GM21447 (cell line): ENCODE measurements at regions not wholly inside any gene's neighbourhood (a gene's known extent, or its start where the extent isn't known, plus 50 kb on each side); places are given as distances from the start of the nearest gene placed in this dataset.

Source experiments
- ATAC-seq: cut with Tn5 transposase; IDR thresholded peaks from one replicate; pipeline ENCODE4 v1.9.1; 2021; ENCODE audit not compliant: unreplicated experiment

DNA sequence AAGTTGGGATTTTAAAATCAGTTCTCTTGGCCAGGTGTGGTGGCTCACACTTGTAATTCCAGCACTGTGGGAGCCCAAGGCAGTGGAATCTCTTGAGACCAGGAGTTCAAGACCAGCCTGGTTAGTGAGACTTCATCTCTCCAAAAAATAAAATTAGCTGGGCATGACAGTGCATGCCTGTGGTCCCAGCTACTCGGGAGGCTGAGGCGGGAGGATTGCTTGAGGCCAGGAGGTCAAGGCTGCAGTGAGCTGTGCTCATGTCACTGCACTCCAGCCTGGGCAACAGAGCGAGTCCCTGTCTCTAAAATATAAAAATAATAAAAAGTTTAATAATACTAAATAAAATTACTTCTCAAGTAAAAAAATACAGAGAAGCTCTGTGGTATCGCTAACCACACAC lies 77.5 kb downstream of the FOXA2 start:
- no peak for ATAC-seq

DNA sequence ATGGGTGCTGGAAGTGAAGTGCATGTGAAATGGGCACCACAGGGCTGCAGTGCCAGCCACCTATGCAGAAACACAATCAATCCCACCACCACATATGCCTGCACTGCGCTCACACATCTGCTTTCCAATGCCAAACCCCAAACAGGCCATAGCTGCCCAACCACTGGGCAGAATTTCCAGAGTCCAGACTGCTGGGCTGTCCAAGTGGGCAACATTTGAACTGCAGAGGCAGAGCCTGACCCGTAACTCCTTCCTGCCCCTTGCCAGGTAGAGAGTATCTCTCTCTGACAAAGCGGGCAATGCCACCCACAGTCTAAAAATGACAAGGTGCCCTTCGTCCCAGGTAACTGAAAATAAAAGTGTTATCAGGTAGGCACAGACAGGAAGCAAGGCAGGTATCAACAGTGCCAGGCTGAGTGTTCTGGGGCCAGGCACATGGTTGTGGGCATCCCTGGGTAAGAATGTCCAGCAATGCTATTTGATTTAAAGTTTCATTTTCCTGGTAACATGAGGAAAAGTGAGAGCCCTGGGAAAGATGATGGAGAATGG lies 79.5 kb downstream of the FOXA2 start:
- no peak for ATAC-seq

DNA sequence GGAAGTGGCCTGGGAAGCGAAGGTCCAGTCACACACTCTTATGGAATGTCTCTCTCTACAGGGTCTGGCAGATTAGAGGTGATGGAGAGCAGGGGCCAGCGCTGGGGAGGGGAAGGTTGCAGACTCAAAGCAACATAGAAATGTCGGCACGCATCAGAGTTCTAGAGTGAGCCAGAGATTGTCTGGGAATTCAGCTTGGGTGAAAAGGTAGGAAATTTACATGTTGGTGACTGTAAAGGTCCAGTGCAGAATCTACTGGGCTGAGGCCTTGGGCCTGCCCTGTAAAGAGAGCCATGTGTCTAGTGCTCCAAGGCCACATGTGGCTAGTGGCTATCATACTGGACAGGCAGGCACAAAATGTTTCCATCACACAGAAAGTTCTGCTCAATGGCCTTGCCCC lies 80.8 kb downstream of the FOXA2 start:
- no peak for ATAC-seq

DNA sequence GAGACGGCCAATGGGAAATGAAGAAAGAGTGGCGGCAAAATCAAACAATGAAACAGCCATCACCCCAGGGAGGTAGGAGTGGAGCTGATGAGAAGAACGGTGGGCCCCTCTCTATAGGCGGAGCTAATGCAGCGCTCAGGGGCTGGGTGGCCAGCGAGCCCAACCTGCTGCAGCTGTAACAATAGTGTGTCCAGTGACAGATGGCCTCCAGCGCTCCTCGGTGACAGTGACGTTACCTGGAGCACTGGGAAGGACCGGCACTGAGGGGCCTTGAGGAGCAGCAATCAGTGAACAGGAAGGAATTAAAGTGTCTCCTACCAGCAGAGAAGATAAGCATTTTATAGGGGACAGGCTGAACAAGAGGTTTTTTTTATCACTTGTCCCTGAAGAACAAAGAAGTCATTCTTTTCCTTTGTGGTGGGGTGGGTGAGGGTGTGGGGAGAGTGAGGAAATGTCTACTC lies 81.6 kb downstream of the FOXA2 start:
- ATAC-seq = no peak

DNA sequence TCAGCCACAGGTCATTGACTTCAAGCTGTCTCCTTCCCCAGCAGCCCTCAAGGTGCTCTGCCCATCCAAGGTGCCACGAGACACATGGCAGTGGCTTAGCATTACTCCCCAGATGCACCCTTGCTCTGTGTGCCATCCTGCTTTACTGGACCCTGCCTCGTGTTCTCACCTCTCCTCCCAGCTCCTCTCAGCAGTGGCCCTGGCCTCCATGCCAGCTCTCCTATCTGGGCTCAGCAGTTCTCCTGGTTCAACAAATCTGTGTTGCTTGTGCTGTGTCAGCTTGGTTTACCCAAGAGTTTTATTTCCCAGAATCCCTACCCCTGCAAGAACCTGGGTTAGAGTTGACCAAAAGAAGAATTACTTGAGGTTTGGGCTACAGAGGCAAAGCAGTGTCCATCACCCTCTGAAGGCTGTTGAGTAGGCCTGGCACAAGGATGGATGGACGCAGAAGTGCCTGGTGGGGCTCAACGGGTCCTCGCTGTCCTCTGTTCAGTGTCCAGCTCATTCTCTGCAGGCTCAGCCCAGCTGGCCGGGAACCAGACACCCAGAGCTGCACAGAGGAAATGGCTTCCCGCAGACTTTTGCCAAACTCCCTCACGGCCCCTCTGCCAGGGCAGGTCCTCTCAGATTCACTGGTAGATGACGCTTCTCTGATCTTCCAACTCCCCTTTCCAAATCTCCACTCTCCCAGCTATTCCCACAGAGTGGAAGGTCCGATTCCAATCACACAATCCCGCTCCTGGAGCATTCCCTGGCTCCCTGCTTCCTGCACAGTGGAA lies 82.6 kb downstream of the FOXA2 start:
- ATAC-seq = no peak

DNA sequence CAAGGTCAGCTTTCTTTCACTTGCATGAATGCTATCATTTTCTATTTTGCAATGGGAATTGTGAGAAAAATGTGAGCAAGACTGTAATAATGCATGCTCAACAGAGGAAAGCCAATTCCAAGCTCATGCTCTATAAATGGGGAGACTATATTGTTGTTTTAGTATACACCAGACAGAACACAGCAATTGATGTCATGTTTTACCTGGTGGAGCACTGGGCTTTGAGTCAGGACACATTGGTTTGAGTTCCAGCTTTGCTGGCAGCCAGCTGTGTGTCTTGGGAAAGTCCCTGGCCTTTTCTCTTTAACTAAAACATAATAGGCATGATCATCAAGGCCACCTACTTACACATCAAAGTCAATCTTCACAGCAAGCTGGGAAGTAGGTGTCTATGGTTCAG lies 83.3 kb downstream of the FOXA2 start:
- no peak for ATAC-seq

DNA sequence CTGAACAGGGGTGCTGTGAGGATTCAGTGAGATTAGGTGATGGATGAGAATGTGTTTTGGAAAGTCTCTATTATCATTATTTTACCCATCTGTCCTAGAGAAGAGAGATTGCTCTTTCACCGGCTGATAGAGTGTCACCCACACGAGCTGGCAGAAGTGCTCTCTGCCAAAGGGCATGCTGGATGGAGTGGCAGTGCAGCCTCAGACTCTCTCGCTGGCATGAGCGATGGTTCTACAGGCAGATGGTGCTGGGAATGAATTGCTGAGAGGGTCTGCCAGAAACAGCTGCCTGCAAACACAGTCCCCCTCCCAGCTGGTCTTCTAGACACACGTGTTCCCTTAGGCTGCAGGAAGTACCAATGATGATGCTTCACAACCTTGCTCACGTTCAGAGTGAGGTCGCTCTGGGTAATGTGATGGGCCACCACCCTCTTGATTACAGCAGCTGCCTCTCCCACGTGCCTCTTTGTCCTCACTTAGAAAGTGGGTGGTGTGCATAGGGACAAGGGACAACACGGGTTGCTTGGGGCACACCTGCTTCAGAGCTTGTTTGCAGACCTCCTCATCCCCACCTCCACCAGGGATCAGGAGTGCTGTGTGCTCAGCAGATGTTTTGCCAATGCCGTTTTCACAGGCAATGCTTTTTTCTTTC lies 84.7 kb downstream of the FOXA2 start:
- ATAC-seq = no peak

DNA sequence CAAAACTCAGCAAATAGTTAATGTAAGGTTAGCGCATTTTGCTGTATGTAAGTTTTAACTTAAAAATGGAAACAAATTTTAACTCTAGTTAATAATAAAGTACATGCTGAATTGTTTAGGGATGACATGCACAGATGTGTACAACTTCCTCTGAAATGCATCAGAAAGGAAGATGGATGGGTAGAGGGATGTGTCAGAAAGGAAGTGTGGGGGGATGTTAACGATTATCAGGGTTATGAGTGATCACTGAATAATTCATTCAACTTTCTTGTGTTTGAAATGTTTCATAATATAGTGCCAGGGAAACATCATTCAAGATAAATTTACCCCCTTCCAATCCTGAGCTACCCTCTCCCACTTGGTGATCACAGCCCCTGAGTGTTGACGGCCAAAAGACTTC lies 87.6 kb downstream of the FOXA2 start:
- no peak for ATAC-seq

DNA sequence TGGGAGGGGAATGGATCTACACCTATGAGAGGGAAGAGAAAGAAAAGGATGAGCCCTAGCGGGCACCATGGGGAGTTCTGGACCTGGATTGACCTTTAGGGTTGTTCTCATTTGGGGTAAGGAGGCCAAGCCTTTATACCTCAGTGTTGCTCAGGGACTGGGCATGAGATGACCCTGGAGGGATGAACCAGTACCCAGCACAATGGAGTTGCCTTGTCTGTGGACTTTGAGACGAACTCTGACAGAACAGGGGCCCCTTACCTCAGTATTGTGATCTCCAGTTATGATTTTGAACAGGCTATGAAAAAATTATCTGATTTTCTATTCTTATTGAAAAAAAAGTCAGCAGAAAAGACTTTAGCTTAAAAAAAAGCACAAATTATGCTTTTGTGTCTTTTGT lies 88.6 kb downstream of the FOXA2 start:
- no peak for ATAC-seq

DNA sequence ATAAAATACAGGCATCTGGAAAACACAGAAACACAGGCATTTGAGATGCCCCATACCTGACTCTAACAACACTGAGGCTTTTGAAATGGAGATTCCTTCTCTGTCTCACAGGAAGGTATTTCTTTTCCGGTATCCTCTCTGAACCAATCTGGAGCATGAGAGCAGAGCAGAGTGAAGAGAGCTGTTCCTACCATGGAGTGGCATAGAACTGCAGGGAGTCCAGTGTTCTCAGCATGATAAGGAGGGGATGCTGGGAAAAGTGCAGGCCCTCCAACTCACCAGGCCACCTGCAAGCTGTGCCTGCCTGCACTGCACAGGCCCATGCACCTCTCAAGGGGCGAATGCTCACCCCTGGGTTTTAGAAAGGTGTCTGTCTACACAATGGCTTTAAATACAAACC lies 89.2 kb downstream of the FOXA2 start:
- ATAC-seq = no peak

DNA sequence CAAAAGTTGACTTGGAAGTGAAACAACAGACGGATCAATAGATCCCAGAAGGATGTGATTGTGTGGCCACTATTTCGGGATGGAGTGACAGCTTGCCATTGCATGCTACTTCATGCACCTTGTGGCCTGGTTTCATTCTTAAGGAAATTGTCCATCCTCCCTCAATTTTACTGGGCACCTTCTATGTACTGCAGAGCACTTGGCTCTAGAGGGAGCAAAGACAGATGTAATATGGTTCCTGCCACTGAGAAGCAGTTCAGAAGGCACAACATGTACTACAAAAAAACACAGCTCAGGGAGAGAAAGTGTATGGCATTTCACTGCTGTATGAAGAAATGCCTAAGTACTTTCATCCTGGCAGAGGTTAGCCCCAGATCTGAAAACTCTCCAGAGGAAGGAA lies 91.9 kb downstream of the FOXA2 start:
- no peak for ATAC-seq

DNA sequence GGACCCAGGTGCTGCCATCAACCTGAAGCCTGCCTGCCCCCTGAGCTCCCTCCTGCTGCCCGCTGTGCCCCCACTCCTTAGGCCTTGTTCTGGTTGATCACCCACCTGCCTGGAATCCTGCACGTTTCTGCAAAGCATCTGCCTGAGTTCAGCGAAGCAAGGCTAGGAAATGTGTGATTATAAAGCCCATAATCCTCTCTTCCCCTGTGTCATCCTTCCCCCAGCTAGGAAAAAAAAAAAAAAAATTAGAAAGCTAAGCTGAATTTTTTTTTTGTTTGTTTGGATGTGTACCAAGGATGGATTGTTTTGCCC lies 93.2 kb downstream of the FOXA2 start:
- no peak for ATAC-seq

DNA sequence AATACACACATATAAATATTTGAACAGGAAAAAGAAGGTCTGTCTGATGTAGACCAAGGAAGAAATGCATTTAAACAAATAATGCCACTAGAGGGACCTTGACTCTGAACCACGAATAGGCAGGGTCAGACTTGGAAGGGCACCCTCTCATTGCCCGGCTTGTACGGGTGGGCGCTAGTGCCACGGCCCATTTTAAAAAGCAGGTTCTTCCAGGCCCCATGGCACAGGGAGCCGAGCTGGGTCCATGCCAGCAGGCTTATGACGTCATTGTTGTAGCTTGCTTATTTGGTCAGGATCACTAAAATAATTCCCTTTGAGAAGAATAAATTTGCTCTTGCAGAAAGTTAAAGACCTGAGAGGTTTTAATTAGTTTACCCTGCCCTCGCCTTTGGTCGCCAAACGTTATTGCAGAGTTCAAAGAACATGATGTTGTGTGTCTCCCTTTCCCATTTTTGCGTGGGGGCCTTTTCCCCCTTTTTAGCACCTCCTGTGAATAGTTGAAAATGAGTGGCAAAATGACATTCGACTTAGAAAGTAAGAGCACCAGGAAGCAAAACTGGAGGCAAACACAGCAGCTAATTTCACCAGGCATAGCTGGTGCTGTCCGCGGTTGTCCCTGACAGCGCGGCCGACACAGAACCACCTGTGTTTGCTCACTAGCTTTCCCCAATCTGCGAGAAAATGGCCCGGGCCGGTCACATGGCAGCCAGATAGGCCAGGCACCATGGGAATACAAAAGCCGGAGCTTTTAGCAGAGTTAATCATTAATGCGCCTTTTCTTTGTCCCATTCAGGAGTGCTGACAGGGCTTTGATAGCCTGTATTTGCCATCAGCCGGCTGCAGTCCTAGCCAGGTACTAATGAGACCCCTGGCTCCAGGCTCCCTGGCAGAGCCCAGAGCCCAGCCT lies 93.8 kb downstream of the FOXA2 start:
- no peak for ATAC-seq

DNA sequence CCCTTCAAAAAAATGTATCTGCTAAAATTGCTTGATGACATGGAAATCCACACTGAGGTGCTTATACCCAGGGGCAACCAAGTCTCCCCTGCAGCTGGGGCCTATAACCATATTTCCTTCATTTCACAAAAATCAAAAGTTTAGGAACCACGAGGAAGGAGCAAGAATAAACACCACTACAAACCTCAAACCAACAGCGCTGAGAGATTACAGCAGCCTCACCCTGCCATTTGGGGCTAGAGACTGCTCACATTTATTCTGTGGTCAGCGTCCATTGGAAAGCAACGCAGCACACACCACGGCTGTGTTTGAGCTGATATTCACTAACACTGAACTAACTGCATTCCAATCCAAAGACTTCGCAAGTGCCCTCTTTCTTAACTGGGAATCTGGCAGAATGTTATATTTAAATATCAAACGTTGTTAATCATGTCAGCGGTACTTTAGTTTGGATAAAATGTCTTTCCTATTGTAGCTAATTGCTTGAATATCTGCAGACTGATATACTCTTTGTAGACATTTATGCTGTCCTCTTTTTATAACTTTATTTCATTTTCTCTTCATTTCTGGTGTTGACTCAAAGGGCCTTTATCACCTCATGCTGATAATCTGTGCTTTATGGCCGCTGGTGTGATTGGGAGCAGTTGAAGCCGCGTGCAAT lies 94.6 kb downstream of the FOXA2 start:
- ATAC-seq = no peak

DNA sequence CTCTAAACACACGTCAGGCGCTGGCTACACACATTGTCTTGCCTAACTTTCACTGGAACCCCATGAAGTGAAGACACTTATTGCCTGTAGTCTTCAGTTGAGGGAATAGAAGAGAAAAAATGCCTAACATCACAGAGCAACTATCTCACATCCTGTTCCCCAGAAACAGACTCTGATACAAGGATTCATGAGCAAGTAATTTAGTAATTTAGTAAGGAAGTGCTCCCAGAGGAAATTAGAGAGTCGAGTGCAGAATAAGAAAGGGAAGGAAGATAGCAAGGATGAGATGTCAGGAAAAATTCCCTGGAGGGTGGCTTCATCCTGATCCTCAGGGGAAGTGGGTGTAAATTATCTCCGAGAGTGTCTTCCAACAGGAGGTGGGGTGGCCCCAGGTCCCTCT lies 104.0 kb downstream of the FOXA2 start:
- no peak for ATAC-seq

DNA sequence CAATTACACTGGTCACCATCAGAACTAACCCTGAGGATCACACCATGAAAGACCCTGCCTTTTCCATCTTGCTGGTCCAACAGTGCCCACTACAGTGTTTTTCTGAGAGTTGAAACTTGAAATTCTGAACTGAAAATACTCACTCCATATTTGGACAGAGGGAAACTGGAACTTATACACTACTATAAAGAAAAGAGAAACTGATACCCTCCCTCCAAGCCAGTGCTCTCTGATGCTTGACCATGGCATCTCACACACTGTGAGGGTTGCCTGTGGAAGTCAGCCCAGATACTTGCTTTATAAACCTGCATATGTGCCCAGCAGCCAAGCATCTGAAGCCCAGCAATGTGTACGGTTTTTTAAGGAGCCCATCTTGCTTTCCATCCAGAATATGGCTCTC lies 108.7 kb downstream of the FOXA2 start:
- ATAC-seq = peak; percentile 74

DNA sequence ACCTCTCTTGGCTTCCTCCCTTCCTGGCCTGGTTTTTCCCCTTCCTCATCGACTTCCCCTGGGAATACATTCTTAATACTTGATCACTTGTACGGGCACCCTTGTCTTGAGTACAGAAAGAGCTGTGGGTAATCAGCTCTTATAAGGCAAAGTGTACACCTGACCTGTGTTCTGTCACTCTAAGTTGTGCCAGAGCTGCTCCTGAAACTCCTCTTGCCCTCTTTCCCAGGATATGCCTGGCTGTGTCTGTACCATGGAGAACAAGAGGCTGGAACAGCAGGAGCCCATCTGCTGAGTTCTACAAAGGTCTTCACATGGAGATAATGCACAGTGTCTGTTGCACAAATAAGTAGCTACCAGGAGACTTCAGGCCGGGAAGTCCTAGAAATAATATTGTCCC lies 110.1 kb downstream of the FOXA2 start:
- ATAC-seq = no peak

DNA sequence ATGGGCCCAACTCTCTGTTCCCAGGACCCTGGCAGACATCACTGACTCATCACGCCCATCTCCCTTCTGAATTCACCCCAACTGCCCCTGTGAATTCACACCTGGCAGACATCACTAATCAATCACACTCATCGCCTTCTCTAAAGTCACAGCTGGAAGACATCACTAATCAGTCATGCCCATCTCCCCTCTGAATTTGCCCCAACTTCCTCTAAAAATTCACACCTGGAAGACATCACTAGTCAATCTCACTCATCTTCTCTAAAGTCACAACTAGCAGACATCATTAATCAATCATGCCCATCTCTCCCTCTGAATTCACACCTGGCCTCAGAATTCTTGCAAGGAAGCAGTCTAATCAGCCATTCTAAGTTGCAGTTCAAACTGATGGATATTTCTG lies 111.1 kb downstream of the FOXA2 start:
- ATAC-seq = no peak

DNA sequence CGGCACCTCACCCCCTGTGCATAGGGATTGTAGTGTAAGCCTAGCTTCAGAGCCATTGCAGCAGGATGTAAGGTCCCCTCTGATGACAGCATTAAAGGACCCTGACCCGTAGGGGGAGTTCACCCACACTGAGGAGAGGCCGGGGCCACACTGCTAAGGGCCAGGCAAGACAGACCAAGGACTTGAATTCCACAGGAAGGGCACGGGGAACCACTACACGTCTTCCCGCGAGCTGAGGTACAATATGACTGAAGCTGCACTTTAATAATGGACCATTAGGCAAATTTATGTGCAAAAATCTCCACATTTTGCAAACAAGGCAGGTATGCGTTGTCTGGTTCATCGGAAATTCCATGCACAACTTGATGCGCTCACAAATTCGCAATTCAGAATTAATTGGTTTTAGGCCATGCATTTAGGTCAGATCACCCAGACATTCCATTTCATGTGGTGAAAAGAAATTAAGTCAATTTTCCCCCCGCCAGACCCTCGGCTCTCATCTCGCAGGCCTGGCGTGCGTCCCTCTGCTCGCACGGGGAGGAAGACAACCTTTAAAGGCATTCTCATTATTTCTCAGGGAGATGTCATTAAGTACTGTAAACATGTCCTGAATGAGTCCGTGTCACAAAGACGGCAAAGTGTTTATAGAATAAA lies 111.8 kb downstream of the FOXA2 start:
- no peak for ATAC-seq

DNA sequence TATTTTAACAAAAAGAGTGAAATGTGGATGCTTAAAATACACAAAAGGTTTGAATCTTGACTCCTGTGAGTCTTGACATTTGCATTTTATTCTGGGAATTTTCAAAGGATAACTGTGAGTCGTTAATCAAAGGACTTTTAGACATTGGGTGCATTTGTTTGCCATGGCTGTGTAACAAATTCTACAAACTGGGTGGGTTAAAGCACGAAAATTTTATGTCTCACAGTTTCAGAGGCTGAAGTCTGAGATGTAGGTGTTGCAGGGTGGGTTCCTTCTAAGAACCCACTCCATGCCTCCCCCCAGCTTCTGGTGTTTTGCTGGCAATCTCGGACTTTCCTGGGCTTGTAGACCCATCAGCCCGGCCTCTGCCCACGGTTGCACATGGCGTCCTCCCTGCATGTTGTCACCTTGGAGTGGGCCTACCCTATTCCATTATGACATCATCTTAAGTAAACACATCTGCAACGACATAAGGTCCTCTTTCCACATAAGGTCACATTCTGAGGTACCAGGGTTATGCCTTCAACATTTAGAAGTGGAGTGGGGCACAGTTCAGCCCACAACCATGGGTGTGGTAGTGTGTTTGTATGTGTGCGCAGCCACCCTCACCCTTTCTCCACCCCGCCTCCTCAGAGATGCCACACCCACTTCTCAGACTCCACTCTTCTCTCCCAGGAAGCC lies 113.1 kb downstream of the FOXA2 start:
- ATAC-seq = no peak
